ENCODE measurements at regions not wholly inside any gene's neighbourhood (a gene's known extent, or its start where the extent isn't known, plus 50 kb on each side); places are given as distances from the start of the nearest gene placed in this dataset.

GRCh38 chr1:244354810-244355278 lies 96.9 kb downstream of the ADSS2 start:
- DNase-seq (ENCODE audit: low spot score), result no peak
- no peak for TF ChIP-seq CTCF (IDR thresholded peaks at IDR 0.05; ENCODE audit: borderline replicate concordance, control extremely low read depth, extremely low read depth, insufficient read depth, missing control alignments)
- in situ Hi-C loops (cut with MboI; ENCODE audit: low sequenced_read_pairs, unreplicated experiment), result no loop called here

GRCh38 chr1:244356376-244356775 lies 95.3 kb downstream of the ADSS2 start:
- in situ Hi-C loops (cut with MboI; ENCODE audit: low sequenced_read_pairs, unreplicated experiment), result no loop called here
- no peak for DNase-seq (ENCODE audit: low spot score)

More at GRCh38 chr1:244356376-244356775, 95.3 kb downstream of the ADSS2 start:
- TF ChIP-seq CTCF (IDR thresholded peaks at IDR 0.05; ENCODE audit: borderline replicate concordance, control extremely low read depth, extremely low read depth, insufficient read depth, missing control alignments), result no peak
